GM12874 (cell line): ENCODE measurements at regions not wholly inside any gene's neighbourhood (a gene's known extent, or its start where the extent isn't known, plus 50 kb on each side); places are given as distances from the start of the nearest gene placed in this dataset.

Source experiments
- TF ChIP-seq, protein P1 (sequence below): IDR thresholded peaks from 2 replicates; pipeline ENCODE4 v1.5.1; 2011; ENCODE audit warnings: low read depth, mild to moderate bottlenecking, control low read depth, low read length, moderate library complexity; ENCODE audit not compliant: insufficient read depth

DNA sequence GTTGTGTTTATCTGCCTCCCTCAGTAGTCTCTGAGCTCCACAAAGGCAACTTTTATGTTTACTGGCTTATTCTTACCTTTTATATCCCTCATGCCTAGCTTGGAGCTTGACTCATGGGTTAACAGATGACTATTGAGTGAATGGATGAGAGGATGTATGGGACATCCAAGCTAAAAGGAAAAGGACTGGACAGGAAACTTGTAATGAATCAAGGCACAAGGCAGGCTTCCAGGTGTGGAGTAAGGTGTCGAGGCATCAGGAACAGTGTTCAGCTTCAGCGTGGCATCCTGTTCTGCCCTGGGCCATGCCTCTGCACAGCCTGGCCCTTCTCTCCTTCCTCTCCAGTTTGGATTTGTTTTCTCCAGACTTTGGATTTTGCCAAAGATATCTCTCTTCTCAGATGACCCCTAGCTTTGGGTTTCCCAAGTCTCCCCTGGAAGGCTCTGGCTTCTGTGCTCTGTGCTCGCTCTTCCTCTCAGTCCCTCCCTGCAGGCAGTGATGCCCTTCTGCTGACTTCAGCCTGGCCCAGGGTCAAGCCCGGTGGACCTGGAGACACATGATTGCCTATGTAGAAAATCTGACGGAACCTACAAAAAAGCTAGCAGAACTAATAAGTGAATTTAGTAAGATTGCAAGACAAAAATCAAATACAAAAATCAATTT lies 367.3 kb downstream of the CXCL12 start:
- TF ChIP-seq, protein P1, sequence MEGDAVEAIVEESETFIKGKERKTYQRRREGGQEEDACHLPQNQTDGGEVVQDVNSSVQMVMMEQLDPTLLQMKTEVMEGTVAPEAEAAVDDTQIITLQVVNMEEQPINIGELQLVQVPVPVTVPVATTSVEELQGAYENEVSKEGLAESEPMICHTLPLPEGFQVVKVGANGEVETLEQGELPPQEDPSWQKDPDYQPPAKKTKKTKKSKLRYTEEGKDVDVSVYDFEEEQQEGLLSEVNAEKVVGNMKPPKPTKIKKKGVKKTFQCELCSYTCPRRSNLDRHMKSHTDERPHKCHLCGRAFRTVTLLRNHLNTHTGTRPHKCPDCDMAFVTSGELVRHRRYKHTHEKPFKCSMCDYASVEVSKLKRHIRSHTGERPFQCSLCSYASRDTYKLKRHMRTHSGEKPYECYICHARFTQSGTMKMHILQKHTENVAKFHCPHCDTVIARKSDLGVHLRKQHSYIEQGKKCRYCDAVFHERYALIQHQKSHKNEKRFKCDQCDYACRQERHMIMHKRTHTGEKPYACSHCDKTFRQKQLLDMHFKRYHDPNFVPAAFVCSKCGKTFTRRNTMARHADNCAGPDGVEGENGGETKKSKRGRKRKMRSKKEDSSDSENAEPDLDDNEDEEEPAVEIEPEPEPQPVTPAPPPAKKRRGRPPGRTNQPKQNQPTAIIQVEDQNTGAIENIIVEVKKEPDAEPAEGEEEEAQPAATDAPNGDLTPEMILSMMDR: no peak

DNA sequence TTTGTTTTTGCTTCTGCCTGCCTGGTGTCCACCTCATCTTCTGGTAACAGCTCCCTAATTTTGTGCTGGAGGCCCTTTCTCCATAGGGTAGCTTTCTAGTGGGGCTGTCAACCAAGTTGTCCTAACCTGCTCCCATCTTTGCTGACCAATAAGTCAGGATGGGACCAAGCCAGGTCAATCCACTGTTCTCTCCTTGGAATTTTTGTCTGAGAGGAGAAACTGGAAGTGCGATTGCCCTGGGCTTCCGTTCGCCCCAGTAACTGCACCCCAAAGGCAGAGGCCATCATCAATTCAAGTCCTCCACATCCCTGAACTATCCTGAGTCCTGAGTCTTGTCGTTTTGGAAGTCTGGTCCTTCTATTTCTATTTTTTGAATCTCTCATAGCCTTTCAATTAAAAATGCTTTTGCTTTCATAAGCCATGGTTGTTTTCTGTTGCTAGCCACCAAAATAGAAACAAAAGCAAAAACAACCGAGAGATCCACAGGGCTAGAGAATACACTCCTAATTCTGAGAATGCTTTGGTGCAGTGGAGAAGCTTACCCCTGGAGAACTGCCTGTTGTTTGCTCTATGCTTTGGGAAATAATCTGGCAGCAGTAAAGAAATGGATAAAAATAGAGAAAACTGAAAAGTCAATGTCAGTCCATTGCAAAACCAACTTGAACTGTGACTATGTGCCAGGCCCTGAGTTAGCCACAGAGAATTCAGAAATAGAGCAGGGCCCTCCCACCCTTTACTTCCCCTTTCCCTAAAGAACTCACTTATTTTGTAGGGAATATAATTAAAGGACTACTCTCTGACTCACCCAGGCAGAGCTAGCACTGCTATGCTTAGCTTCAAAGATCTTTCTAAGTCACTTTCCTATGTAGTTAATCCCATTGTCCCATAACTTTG lies 368.1 kb downstream of the CXCL12 start:
- TF ChIP-seq, protein P1: no peak

DNA sequence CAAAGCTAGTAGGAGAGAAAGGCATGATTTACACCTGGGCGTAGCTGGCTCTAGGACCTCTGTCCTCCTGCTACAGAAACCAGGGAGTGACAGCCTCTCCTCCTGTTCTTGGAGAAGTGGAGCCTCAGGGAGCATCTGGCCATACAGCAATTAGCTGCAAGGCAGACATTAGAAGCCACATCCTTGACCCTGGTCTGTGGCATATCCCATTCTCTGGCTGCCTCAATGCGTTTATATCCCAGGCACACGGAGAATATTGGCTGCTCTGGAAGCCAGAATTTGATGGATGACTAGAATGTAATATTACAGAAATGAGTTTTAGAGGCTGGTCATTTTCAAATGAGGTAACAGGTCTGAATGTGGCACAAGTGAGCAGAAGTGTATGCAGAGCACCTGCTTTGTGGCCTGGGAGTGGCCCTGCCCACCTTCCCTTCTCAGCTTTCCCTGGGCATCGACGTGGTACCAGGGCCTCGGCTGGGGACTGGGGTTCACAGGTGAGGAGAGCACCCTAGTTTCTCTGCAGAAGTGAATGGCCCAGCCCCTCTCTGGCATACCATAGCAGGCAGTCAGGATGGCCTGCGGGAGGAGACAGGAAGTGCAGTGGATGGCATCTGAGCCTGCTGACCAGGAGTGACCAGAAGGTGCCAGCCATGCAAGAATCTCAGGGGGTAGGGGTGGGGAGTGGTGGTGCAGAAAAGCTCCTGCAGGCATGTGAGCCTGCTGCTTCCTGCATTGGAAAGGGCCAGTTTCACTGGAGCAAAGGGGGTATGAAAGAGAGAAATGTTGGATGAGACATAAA lies 367.2 kb upstream of the ZNF32 start:
- TF ChIP-seq, protein P1: no peak

DNA sequence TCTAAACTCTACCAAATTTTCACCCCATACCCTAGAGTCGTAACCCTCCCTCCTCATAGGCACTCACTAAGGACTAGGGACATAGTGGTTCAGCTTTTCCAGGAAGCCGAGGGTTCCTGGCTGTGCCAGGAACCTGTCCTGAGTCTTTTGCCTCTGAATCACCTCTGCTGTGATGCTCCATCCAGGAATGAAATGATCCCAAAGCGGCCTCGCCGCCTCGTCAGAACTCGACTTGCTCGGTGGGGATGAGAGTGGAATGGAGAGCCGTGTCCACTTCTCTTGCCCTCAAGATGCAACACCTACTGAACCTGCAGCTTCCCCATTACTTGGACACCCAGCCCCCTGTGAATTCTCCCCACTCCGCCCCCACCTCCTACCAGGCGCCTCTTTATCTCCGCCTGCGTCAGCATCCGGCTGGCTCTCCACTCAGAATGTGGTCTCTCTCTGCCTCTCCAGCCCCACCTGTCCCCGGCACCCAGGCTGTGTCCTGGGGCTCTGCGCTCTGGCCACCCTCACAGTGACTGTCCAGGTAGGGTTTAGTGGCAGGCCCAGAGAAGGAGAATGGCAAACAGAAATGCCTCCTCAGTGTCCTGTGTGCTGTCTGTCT lies 366.1 kb upstream of the ZNF32 start:
- TF ChIP-seq, protein P1: no peak

DNA sequence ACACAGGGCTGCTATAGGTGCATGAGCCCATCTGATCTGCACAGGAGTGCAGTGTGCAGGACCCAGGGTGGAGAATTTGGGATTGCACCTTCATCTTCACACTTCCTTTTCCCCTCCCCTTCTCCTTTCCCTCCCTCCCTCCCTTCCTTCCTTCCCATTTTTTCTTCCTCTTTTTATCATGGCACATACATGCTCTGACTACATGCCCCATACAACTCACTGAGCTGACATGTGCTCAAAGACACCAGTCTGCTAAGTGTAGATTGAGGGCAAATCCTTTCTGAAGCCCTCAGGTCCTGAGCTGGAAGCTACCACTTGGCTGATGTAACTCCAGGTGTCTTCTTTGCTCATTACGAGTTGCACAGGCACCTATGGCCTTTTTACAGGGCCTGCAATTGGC lies 365.3 kb upstream of the ZNF32 start:
- TF ChIP-seq, protein P1: no peak

DNA sequence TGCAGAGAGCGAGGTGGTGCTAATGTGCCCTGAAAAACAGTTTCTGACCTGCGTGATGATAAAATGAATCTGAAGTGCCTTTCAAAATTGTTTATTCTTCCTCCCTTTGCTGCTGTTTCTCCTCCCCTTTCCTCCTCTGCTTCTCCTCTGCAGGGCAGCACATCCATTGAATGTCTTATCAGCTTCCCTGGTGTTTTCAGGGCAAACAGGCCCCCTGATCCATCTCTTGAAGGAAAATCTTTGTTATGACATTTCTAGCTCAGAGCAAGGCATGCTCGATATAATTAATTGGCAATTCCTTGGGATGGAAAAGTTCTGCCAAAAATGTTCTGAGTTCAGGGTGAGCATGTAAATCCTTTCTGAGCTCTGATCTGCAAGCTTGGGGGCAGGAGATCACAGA lies 364.2 kb upstream of the ZNF32 start:
- TF ChIP-seq, protein P1: no peak
